GM23338 (cell line): ENCODE measurements at regions not wholly inside any gene's neighbourhood (a gene's known extent, or its start where the extent isn't known, plus 50 kb on each side); places are given as distances from the start of the nearest gene placed in this dataset.

ENCODE experiments used
- POLR2AphosphoS5 ChIP-seq: IDR thresholded peaks from 2 replicates; pipeline ENCODE4 v1.6.1; 2016; ENCODE audit warnings: antibody characterized with exemption, low read depth
- TF ChIP-seq, protein P1 (sequence below): IDR thresholded peaks from one replicate; pipeline ENCODE4 v1.6.1; 2018; ENCODE audit warnings: antibody characterized with exemption; ENCODE audit not compliant: unreplicated experiment
- TF ChIP-seq, protein P2 (sequence below), 2 experiments: fragments of 200-600 bp in 1 of 2; sonication (generic) in 1 of 2; conservative IDR thresholded peaks; 2 replicates each; pipeline versions ENCODE4 v1.5.1 to v1.6.1; 2016 to 2017; ENCODE audit warnings: antibody characterized with exemption in 2 of 2, low read depth in 2 of 2, mild to moderate bottlenecking in 2 of 2, moderate library complexity in 1 of 2

DNA sequence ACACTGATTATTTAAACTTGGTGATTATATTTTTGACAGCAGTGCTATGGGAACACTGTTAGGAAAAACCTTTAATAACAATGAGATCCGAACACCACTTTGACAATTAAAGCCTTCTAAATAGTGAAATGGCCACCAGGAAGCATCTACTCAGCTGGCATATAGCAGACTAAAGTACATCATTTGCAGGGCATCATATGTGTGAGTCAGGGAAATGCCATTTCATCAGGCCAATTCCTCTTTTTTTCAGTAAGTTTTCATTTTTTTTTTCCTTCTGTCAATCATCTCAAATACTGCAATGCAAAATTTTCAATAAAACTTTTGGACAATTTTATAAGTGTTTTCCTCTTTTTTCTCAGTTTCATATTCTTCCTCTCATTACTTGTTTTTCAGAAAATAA, 521.4 kb upstream of the SEMA3D start:
- TF ChIP-seq, protein P1, sequence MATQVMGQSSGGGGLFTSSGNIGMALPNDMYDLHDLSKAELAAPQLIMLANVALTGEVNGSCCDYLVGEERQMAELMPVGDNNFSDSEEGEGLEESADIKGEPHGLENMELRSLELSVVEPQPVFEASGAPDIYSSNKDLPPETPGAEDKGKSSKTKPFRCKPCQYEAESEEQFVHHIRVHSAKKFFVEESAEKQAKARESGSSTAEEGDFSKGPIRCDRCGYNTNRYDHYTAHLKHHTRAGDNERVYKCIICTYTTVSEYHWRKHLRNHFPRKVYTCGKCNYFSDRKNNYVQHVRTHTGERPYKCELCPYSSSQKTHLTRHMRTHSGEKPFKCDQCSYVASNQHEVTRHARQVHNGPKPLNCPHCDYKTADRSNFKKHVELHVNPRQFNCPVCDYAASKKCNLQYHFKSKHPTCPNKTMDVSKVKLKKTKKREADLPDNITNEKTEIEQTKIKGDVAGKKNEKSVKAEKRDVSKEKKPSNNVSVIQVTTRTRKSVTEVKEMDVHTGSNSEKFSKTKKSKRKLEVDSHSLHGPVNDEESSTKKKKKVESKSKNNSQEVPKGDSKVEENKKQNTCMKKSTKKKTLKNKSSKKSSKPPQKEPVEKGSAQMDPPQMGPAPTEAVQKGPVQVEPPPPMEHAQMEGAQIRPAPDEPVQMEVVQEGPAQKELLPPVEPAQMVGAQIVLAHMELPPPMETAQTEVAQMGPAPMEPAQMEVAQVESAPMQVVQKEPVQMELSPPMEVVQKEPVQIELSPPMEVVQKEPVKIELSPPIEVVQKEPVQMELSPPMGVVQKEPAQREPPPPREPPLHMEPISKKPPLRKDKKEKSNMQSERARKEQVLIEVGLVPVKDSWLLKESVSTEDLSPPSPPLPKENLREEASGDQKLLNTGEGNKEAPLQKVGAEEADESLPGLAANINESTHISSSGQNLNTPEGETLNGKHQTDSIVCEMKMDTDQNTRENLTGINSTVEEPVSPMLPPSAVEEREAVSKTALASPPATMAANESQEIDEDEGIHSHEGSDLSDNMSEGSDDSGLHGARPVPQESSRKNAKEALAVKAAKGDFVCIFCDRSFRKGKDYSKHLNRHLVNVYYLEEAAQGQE = no peak
- TF ChIP-seq, protein P2, sequence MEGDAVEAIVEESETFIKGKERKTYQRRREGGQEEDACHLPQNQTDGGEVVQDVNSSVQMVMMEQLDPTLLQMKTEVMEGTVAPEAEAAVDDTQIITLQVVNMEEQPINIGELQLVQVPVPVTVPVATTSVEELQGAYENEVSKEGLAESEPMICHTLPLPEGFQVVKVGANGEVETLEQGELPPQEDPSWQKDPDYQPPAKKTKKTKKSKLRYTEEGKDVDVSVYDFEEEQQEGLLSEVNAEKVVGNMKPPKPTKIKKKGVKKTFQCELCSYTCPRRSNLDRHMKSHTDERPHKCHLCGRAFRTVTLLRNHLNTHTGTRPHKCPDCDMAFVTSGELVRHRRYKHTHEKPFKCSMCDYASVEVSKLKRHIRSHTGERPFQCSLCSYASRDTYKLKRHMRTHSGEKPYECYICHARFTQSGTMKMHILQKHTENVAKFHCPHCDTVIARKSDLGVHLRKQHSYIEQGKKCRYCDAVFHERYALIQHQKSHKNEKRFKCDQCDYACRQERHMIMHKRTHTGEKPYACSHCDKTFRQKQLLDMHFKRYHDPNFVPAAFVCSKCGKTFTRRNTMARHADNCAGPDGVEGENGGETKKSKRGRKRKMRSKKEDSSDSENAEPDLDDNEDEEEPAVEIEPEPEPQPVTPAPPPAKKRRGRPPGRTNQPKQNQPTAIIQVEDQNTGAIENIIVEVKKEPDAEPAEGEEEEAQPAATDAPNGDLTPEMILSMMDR (conservative IDR thresholded peaks at IDR 0.05; ENCODE audit: low read depth in 2 of 2) = no peak
- no peak for TF ChIP-seq POLR2AphosphoS5
